ENCODE measurements at regions not wholly inside any gene's neighbourhood (a gene's known extent, or its start where the extent isn't known, plus 50 kb on each side); places are given as distances from the start of the nearest gene placed in this dataset.

- DNase-seq (ENCODE audit: low spot score): no peak
Measured at GRCh38 chr7:16060502-16060901, 360.8 kb downstream of the CRPPA start.

DNA sequence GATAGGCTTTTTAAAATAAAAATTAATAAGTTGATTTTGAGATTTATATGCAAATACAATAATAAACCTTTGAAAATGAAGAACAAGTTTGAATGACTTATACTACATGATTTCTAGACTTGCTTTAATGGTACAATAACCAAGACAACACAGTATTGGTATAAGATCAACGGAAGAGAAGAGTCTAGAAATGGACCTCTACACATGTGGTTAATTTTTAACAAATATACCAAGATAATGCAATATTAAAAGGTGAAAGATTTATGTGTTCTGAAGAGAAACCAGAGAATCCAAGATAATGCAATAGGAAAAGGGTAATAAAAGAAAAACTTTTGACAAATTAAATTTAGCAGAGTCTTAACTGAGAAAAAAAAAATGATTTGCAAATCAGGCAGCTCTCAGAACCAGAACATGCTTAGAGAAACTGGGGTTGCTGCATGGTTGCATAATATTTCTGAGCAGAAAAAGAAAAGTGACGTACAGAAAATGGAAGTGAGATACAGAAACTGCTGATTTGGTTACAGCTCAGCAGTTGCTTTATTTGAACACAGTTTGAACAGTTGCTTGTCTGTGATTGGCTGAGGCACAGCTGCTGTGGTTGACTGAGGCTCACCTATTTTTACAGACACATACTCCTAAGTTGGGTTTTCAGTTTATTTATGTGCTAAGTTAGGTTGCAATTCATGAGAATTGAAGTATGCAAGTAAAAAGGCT lies 365.9 kb downstream of the CRPPA start:
- DNase-seq (ENCODE audit: low spot score): no peak

GRCh38 chr7:16051561-16052255 lies 365.2 kb upstream of the MEOX2 start:
- no peak for DNase-seq (ENCODE audit: low spot score)

GRCh38 chr7:16046041-16046440 lies 359.6 kb upstream of the MEOX2 start:
- no peak for DNase-seq (ENCODE audit: low spot score)

GRCh38 chr7:16045296-16045695 lies 358.8 kb upstream of the MEOX2 start:
- DNase-seq (ENCODE audit: low spot score): no peak

DNA sequence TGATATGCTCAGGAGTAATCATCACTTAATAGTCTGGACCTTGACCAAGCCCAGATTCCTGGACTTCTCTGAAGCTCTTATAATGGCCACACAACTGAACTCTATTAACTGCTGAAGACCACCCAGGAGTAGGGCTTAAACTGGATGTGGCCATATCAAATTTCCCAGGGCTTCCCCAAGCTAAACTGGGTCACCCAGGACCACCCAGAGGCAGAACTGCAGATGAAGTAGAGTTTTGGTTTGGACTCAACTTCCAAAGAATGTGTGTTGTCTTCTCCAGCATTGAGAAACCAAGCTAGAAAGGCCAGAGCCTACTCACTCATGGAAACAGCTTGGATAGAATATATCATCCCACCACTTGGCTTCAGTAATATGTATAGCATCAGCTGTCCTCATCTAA lies 358.2 kb upstream of the MEOX2 start:
- no peak for DNase-seq (ENCODE audit: low spot score)

DNA sequence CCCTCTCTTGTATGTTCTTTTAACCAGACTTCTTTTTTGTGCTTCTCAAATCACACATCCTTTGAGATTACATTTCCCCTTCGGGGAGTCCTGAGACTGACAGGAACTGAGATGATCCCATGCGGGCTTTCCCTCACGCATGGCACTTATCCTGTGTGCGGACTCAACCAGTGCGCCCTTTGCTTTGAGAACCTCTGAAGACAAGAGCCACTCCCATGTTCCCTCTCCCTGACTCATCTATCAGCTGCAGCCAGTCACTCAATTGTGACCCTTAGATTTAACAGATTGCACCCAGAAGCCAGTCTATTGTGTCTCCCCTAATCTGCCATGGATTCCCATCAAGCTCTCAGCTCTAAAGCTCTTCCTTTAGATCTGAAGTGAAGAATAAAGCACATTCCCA lies 353.9 kb upstream of the MEOX2 start:
- no peak for DNase-seq (ENCODE audit: low spot score)

GRCh38 chr7:16038906-16039305 lies 352.4 kb upstream of the MEOX2 start:
- DNase-seq (ENCODE audit: low spot score): no peak

DNA sequence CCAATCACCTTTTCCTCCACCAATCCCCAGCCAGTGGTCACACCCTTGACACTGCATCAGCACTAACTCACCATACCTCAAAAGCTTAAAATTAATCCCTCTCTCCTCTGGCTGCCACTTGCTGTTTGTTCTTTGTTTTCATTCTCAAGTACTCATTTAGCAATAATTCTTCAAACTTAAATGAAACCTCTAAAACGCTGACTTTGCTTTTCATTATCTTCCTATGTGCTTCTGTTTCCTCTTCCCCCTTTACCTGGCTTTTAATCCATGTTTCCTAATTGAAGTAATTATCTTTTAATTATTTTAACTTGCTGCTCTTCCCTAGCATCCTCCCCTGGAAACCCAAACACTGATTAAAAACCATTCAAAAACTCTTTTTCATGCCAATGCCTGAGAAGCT lies 348.9 kb upstream of the MEOX2 start:
- DNase-seq (ENCODE audit: low spot score): no peak

DNA sequence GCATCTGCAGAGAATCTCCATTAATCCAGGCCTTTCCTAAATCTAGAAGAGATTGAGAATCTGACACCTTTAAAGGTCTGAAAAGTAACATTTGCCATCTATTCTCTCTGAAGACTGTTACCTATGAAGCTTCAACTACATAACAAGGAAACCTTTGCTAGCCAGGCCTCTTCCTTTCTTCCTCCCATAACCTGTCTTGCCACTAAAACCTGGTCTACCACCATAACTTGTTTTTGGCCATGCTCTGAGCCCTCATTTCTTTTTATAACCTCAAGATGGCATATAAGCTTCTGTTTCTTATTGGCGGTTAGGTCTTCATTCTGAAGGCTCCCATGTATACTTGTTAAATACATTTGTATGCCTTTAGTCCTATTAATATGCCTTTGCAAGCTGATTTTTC lies 348.4 kb upstream of the MEOX2 start:
- DNase-seq (ENCODE audit: low spot score): no peak

- DNase-seq (ENCODE audit: low spot score): no peak
Measured at GRCh38 chr7:16034353-16034752, 347.9 kb upstream of the MEOX2 start.

DNA sequence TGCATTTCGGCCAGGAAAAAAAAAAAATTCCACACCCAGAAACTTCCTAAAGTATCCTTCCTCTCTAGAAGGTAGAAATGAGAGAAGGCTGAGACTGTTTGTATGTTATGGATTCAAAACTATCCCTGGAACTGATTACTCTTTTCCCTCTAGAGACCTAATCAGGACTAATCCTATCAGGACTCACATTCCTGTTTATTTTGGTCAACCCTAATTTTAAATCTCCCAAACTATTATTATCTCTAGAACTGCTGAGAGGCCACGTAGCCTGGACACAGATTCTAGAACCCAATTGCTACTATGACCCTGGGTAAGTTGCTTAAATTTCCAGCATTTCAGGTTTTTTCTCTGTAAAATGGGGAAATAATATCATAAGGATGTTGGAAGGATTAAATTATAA lies 346.8 kb upstream of the MEOX2 start:
- no peak for DNase-seq (ENCODE audit: low spot score)

- no peak for DNase-seq (ENCODE audit: low spot score)
Measured at GRCh38 chr7:16028636-16029035, 342.2 kb upstream of the MEOX2 start.

DNA sequence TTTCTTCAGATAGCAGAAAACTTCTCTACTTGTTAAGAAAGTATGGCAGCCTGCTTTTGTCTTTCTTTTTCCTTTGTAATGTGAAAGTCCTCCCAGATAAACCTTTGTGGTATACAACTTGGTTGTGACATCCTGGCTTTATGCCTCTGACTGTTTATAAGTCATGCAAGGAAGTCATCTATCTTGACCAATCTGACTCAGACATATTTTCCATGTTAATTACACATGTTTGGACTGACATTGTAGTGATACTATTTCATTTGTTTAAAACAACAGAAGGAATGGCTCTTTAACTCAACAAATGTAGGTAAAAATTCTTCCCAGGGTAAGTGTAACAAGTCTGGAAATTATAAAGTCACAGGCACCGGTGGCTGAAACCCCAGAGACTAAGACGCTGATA lies 341.6 kb upstream of the MEOX2 start:
- no peak for DNase-seq (ENCODE audit: low spot score)

DNA sequence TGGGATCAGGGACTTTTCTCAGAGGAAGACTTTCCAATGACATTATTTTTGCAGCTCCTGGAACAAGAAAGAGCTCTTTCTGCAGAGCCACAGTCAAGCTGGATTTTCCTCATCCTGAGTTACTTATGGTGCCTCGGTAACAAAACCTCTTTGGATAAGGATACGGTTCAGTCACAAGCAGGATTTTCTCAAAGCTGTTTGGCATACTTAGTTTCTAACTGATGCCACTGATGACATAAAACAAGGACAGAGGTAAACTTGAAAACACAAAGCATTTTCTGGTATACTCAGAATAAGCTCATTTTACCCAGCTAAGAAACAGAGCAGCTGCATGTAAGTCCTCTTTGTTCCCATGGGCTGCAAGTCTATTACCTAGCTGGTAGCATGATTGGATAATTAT lies 340.9 kb upstream of the MEOX2 start:
- no peak for DNase-seq (ENCODE audit: low spot score)

GRCh38 chr7:16026253-16027020 lies 340.0 kb upstream of the MEOX2 start:
- DNase-seq (ENCODE audit: low spot score): no peak

DNA sequence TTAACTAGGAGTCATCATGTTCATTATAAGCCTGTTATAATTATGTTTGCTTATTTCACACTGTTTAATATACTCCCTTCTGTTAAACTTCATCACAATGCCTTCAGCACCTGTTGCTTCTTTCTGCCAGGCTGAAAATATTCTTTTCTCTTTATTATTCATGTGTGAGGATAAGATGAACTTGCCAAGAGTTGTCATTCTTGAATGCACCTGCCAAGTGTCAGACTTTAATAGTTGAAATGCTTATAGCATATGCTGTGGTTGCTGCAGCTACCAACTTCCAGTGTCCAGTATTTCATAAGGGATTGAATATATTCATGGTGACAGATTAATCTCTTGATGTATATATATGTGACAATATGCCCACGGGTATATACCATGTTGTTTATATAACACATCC lies 339.2 kb upstream of the MEOX2 start:
- no peak for DNase-seq (ENCODE audit: low spot score)

- no peak for DNase-seq (ENCODE audit: low spot score)
Measured at GRCh38 chr7:16023503-16023902, 337.0 kb upstream of the MEOX2 start.

GRCh38 chr7:16023046-16023445 lies 336.6 kb upstream of the MEOX2 start:
- no peak for DNase-seq (ENCODE audit: low spot score)

DNA sequence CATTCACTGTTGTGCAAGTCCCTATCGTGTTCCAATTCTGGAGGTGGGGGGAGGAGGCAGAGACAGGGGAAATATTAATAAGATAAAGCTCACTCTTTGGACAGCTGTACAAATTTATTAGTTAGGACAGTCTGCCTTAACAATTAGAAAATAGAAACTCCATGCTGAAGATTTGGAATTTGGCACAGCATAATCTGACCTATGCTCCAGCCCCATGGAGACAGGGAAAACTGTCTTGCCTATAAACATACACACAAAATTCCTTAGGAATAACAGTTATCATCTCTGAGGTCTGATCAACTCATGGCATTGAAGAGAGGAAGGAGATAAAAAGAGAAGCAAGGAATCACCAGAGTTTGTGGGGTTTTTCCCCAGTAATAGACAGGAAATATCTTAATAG lies 335.4 kb upstream of the MEOX2 start:
- DNase-seq (ENCODE audit: low spot score): no peak

DNA sequence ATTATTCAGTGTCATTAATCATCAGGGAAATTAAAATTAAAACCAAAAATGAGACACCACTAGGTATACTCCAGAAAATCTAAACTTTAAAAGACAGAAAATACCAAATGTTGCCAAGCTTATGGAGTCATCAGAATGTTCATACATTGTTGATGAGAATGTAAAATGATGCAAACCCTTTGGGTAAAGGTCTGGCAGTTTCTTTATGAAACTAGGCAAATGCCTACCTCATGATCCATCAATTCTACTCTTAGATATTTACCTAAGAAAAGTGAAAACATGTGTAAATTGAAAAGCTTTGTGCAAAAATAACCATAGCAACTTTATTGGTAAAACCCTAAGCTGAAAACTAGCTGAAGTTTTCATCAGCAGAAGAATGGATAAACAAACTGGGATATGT lies 329.5 kb upstream of the MEOX2 start:
- DNase-seq (ENCODE audit: low spot score): no peak

DNA sequence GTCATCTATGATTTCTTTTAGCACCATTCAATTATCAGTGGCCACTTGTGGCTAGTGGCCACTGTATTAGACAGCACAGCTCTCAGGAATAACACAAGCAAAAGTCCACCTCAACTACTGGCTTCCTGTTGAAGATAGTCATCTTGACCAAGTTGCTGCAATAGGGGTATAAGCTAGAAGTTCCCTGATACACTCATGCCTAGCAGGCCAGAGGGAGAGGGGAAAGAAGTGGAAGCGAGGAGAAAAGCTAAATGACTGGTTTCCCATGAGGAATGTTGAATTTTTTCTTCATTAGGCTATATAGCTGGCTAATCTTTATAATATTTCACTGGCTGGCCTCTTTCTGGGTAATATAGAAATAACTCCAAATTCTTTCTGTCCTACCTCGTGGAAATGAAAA lies 327.5 kb upstream of the MEOX2 start:
- DNase-seq (ENCODE audit: low spot score): no peak

- DNase-seq (ENCODE audit: low spot score): no peak
Measured at GRCh38 chr7:16007911-16008310, 321.4 kb upstream of the MEOX2 start.

Measured in D341Med (cell line).